KMS-11 (cell line): ENCODE measurements at regions not wholly inside any gene's neighbourhood (a gene's known extent, or its start where the extent isn't known, plus 50 kb on each side); places are given as distances from the start of the nearest gene placed in this dataset.

Experiments used
- H2AFZ ChIP-seq: fragments of 200-600 bp; sonication (generic); 2 replicates; pipeline ENCODE4 v1.6.1; 2016; ENCODE audit warnings: antibody characterized with exemption, mixed run types, low read depth
- H3K27ac ChIP-seq: fragments of 200-600 bp; sonication (generic); 2 replicates; pipeline ENCODE4 v1.6.1; 2016; ENCODE audit warnings: mild to moderate bottlenecking, mixed run types
- H3K27me3 ChIP-seq: fragments of 200-600 bp; sonication (generic); 2 replicates; pipeline ENCODE4 v1.6.1; 2017; ENCODE audit warnings: mild to moderate bottlenecking, low read depth, mixed run types, moderate library complexity; ENCODE audit not compliant: insufficient read depth
- H3K36me3 ChIP-seq: fragments of 200-600 bp; sonication (generic); 2 replicates; pipeline ENCODE4 v1.6.1; 2017; ENCODE audit warnings: mild to moderate bottlenecking, mixed run types; ENCODE audit not compliant: insufficient read depth
- H3K4me1 ChIP-seq: fragments of 200-600 bp; sonication (generic); 2 replicates; pipeline ENCODE4 v1.6.1; 2016; ENCODE audit warnings: mild to moderate bottlenecking, low read depth, mixed run types; ENCODE audit not compliant: poor library complexity, severe bottlenecking
- H3K4me2 ChIP-seq: fragments of 200-600 bp; sonication (generic); 2 replicates; pipeline ENCODE4 v1.7.0; 2016; ENCODE audit warnings: mild to moderate bottlenecking, mixed run types
- H3K4me3 ChIP-seq: fragments of 200-600 bp; sonication (generic); IDR thresholded peaks from 2 replicates; pipeline ENCODE4 v1.6.1; 2017; ENCODE audit warnings: low read depth, low read length, mixed read lengths; ENCODE audit not compliant: insufficient read depth
- H3K79me2 ChIP-seq: fragments of 200-600 bp; sonication (generic); 2 replicates; pipeline ENCODE4 v1.6.1; 2016; ENCODE audit warnings: low read depth, mixed run types; ENCODE audit not compliant: insufficient read depth
- H3K9ac ChIP-seq: fragments of 200-600 bp; sonication (generic); 2 replicates; pipeline ENCODE4 v1.6.1; 2016; ENCODE audit warnings: mild to moderate bottlenecking, mixed run types
- H4K20me1 ChIP-seq: fragments of 200-600 bp; sonication (generic); 2 replicates; pipeline ENCODE4 v1.6.1; 2016; ENCODE audit warnings: mild to moderate bottlenecking, mixed run types; ENCODE audit not compliant: insufficient read depth
- CTCF ChIP-seq: fragments of 200-600 bp; sonication (generic); conservative IDR thresholded peaks from 2 replicates; pipeline ENCODE4 v1.6.1; 2017; ENCODE audit warnings: low read depth, mild to moderate bottlenecking, antibody characterized with exemption, low read length, moderate library complexity, mixed read lengths

- Histone ChIP-seq H3K27ac (peak overlapping the region; percentile 4; the same call in 1 of the 2 replicates), H3K4me1 (peaks cover 40% of the 10 kb centered on the region)
These were observed 125.4 kb downstream of the LRIG3 start for GRCh38 chr12:58794859-58795258.

GRCh38 chr12:58795825-58796224, 124.5 kb downstream of the LRIG3 start:
- Histone ChIP-seq H2AFZ (no peak overlapping the region), H3K4me3 (no peak overlapping the region), H3K79me2 (no peaks in the 10 kb centered on the region), H3K4me1 (peaks cover 40% of the 10 kb centered on the region), H3K27me3 (no peaks in the 10 kb centered on the region), H3K27ac (no peak overlapping the region), H3K36me3 (no peaks in the 10 kb centered on the region; the same call in 1 of the 2 replicates), H3K9ac (no peak overlapping the region), H4K20me1 (no peaks in the 10 kb centered on the region), H3K4me2 (peak overlapping the region; percentile 41; the same call in 1 of the 2 replicates)
- TF ChIP-seq CTCF, result no peak

More at GRCh38 chr12:58794859-58795258, 125.4 kb downstream of the LRIG3 start:
- Histone ChIP-seq H2AFZ (peak overlapping the region; percentile 12; the same call in 1 of the 2 replicates), H3K4me3 (no peak overlapping the region), H3K4me2 (peak overlapping the region; percentile 41), H3K27me3 (no peaks in the 10 kb centered on the region), H3K36me3 (no peaks in the 10 kb centered on the region; the same call in 1 of the 2 replicates), H3K9ac (no peak overlapping the region), H4K20me1 (no peaks in the 10 kb centered on the region), H3K79me2 (no peaks in the 10 kb centered on the region)
- TF ChIP-seq CTCF, result no peak

GRCh38 chr12:58801986-58802385, 118.3 kb downstream of the LRIG3 start:
- no peak overlapping the region for H3K27ac ChIP-seq
- H3K4me2 ChIP-seq, result no peak overlapping the region
- no peaks in the 10 kb centered on the region for H4K20me1 ChIP-seq
- no peak overlapping the region for H3K9ac ChIP-seq
- no peak for TF ChIP-seq CTCF
- H3K4me3 ChIP-seq, result no peak overlapping the region
- no peaks in the 10 kb centered on the region for H3K4me1 ChIP-seq
- no peaks in the 10 kb centered on the region for H3K79me2 ChIP-seq
- no peak overlapping the region for H2AFZ ChIP-seq
- H3K36me3 ChIP-seq, result no peaks in the 10 kb centered on the region
- H3K27me3 ChIP-seq, result no peaks in the 10 kb centered on the region

GRCh38 chr12:58803908-58804307, 116.4 kb downstream of the LRIG3 start:
- H4K20me1 ChIP-seq, result no peaks in the 10 kb centered on the region
- no peak overlapping the region for H3K27ac ChIP-seq
- no peaks in the 10 kb centered on the region for H3K4me1 ChIP-seq
- H3K36me3 ChIP-seq, result no peaks in the 10 kb centered on the region
- H3K4me3 ChIP-seq, result no peak overlapping the region
- H2AFZ ChIP-seq, result no peak overlapping the region
- no peaks in the 10 kb centered on the region for H3K27me3 ChIP-seq
- H3K4me2 ChIP-seq, result no peak overlapping the region
- TF ChIP-seq CTCF, result no peak
- H3K79me2 ChIP-seq, result no peaks in the 10 kb centered on the region
- no peak overlapping the region for H3K9ac ChIP-seq

- Histone ChIP-seq H3K27ac (no peak overlapping the region), H3K4me1 (no peaks in the 10 kb centered on the region), H3K79me2 (no peaks in the 10 kb centered on the region), H3K36me3 (no peaks in the 10 kb centered on the region), H3K27me3 (no peaks in the 10 kb centered on the region), H4K20me1 (no peaks in the 10 kb centered on the region), H3K4me3 (no peak overlapping the region), H2AFZ (no peak overlapping the region), H3K9ac (no peak overlapping the region), H3K4me2 (no peak overlapping the region)
- TF ChIP-seq CTCF, result peak; percentile 96
These were observed 115.6 kb downstream of the LRIG3 start for GRCh38 chr12:58804749-58805148.
